ENCODE measurements at regions not wholly inside any gene's neighbourhood (a gene's known extent, or its start where the extent isn't known, plus 50 kb on each side); places are given as distances from the start of the nearest gene placed in this dataset.
"Not testable (repeated sequence)": the region's sequence is repeated elsewhere in the genome, so short reads cannot be mapped to it uniquely, and the experiment has no call there.

DNA sequence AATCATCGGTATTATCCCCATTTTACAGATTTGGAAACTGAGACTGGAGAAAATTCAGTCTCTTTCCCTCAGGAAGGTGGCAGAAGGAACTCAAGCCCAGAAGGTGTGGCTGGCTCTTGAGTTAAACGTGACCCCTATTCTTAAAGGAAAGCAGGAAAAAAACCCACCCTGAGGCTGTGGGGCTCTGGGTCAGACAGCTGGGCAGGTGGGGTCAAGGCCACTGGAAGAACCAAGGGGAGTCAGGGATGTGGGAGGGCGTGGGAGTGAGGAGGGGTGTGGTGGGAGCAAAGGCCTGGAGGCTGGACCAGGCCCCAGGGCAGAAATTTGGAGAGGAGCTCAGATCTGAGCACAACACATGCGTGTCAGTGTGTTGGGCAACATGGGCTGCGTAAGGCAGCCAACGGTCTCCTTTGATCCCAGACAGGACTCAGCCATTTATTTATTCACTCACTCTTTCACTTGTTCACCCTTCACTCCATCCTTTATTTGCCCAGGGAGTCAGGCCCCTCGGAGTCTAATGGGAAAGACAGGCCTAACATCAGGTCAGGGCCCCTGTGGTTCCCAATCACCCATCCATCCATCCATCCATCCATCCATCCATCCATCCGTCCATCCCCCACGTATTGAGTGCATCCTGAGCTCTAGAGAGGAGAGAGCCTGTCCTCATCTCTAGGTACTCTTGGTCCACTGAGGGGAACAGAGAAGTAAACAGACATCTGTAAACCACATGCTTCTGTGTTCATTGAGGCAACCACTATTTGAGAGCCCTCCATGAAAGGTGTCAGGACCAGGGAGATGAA lies 165.0 kb downstream of the VEGFA start:
- no peak for DNase-seq

DNA sequence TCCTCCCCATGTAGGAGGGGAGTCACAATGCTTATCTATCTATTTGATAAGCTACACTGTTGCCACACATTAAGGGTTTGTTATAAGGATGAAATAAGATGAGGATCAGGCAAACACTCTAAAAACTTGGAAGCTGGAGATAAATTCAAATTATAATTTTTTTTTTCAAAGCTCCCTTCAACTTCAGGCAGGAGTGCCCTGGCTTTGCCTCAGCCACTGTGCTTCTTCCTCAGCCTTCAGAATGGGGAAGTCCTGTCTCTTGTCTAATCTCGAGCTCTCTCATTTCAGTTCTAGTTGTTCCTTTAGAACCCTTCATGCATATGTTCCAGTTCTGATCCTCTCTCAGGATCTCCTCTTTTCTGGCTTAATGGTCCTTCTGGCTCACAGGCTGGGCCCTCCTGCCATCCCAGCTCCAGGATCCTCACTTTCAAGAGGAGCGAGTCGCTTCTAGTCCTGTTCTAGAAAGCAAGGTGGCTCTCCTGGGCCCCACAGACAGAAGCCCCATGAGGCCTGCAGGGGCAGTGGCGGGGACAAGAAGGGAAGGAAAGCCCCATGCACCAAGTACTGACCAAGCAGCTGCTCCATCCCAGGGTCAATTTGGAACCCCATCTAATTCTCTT lies 164.3 kb downstream of the VEGFA start:
- DNase-seq = no peak

DNA sequence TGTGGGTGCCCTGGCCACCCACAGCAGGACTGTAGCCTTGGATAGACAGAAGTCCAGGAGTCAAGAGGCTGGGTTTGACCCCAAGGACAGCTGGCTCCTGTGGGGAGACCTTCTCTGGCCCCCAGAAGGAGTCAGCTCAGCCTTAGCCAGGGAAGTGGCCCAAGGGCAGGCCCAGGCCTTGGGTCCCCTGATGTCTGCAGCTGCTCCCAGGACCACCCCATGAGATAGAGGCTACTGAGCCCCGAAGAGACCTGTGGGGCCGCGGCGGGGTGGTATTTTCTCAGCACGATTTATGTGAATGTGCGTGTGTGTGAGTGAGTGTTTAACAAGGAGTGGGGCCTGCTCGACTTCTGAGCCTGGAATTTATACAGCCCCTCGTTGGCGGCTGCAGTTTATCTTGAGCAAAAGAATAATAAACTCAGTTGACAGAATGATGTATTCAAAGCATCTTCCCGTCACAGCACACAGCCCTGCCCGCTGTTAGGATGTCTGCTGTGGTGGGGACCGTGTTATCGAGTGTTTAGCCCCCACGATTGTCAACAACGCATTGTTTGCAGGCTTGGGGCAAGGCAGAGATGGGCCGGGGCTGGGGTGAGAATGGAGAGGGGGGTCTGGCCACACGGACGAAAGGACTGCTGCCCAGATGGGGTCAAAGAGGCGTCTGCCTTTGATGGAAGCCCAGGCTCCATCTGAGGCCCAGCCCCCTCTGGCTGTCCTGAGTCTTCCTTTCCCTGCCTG lies 163.3 kb downstream of the VEGFA start:
- peak; percentile 72 for DNase-seq

DNA sequence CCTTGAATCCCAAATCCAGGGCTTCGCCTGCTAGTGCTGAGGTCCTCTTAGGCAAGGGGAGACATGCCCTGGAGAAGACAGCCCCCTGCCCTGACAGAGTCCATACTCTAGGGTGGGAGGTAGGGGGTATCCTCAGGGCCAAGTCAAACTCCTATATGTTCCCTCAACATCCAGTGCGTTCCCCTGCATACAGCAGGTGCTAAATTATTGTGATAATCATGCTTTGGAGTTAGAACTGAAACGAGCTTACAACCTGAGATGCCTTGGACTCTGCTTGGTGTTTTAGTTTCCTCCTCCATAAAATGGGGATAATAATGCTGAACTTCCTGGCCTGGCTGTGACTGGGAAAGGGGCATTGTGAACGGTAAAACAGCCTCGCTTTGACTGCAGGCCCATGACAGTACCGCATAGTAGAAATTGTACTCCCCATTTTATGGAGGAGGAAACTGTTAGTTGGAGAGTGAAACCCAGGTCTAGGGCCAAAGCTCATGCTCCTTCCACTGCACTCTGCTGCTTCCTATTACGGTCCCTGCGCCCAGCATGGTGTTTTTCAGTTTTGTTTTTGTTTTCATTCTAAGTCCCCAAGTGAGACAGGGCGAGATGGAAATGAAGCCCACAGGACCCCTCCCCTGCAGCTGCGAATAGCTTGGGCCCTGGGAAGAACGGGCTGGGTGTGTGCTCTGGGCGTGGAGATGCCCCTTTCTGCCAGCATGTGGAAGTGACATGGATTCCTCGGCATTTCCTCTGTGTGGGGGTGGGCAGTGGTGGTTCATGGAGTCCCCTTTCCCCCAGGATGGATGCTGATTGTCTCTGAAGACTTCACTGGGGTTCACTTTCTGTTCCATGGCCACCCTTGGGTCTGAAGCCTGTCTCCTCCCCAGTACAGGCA lies 162.5 kb downstream of the VEGFA start:
- peak; percentile 69 for DNase-seq

DNA sequence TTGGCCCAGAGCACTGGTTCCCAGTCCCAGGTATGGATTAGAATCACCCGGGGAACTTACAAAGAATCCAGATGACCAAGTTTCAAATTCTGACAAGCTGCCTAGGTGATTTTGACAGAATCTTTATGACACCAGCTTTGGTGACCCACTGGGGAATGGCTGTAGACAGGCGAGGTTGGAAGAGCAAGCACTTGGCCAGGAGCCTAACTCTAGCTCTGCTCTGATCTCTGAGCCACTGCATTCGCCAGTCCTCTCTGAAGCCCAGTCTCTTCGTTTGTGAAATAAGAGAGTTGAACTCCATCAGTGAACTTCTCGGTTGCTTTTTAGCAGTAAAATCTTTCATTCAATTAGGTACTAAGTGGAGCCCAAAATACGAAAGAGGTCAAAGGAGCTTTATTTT lies 161.2 kb downstream of the VEGFA start:
- DNase-seq = no peak

DNA sequence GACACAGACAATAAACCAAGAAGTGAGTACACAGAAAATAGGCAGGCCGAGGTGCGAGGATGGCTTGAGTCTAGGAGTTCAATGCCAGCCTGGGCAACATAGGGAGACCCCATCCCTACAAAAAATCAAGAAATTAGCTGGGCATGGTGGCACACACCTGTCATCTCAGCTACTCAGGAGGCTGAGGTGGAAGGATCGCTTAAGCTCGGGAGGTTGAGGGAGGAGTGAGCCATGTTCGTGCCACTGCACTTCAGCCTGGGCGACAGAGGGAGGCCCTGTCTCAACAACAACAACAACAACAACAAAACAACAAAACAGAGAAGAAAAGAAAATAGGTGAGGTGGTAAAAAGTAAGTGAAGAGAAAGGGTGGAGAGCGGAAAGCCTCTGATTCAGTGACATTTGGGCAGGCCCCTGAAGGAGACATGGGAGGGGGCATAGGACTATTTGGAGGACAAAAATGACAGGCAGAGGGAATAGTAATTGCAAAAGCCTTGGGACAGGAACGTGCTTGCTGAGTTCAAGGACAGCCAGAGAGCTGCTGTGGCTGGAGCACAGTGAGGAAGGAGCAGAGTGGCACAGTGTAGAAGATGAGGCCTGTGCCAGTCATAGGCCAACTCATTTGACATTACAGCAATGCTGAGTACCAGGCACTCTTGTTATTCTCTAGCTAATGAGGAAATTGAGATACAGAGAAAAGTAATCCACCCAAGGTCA lies 160.6 kb downstream of the VEGFA start:
- DNase-seq = no peak

DNA sequence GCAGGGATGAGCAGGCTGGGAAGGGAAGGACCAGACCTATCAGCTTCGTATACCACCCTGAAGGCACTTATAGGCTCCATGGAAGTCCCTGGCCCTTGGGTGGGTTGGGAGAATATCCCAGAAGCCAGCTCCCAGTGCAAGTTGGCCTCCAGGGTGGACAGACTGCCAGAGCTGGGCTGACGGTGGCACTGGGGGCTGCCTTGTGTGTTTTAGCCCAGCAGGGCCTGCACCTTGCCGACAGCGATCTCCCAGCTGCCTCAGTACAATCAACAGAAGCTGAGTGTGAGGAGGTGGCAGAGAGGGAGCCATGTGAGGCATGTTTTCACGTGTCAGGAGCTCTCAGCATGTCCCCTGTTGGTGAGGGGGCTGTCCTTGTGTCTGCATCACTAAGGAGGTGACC lies 159.5 kb downstream of the VEGFA start:
- DNase-seq = no peak

DNA sequence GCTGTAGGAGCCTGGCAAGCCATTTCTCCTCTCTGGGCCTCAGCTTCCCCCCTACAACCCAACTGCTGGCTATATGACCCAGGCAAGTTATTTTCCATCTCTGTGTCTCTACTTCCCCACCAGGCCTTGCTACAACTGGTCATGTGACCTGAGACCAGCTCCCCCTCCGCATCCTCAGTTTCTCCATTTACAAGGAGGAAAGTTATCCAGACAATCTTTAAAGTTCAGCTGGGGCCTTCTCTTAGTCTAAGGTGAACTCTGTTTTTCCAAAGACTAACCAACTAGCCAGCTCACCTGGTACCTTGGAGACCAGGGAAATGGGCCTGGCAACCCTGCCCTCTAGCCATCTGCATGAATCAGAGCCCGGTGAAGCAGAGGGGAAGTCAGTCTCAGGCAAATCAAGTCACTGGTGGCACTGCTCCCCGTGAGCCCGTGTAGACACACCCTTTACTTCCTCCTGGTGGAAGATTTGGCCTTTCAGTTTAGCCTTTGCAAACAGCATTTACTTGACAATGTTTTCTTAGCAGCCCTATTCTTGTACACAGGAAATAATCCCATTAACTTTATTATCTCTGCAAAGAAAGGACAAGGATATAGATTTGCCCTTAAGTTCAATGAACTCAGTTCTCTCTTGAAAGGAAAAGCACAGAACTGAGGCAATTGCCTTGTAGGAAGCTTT lies 157.7 kb downstream of the VEGFA start:
- DNase-seq = no peak

DNA sequence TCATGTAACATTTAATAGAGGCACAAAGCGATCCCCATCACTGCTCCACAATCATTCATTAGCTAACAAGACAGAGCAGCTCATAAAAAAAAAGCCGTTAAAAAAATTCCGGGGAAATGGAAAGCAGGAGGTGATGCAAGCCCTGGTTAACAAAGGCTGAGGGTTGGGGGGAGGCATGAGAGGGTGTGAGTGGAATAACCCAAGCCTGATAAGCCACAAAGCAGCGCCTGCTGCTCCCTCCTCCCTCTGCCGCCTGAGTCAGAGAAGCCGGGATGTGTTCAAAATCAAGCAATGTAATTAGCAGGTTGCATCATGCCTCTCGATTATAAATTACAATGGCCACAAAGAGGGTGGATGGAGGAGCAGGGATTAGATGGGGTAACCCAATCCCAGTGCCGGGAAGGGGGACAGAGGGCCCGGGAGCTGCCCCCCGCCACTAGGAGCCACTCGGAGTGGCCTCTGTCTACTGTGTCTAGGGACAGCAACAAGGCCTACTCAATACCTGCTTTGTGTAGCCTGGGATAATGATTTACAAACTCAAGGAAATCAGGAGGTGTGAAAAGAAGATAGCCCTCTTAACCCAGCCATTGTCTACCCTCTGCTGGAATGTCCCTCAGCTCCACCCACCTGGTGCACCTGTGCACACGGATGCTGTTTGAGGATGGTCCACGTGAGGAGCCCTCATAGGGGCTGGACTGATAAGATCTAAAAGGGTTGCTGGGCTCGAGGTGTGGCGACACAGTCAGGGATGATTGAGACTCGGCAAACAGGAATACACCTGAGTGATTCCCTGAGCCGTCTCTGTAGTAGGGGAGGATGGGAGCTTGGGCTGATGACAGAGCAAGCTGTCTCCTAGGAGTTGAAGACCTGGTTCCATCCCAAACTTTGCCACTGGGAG lies 156.9 kb downstream of the VEGFA start:
- peak; percentile 100 for DNase-seq

DNA sequence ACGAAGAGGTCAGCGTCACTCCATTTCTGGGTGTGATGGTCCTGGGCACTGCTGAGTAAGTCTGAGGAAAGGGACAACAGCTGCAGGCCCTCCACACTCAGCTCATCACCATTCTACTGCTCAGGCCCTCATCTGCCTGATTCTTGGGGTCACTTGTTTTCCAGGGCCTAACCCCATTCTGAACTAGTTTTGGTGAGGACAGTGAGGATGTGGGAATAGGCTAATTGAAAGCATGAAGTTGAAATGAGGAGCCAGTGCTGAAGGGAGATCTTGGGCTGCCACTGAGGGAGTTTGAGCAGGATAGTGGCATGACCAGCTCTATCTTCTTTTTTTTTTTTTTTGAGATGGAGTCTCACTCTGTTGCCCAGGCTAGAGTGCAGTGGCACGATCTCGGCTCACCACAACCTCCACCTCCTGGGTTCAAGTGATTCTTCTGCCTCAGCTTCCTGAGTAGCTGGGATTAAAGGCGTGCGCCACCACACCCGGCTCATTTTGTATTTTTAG lies 155.7 kb downstream of the VEGFA start:
- DNase-seq = not testable (repeated sequence)

DNA sequence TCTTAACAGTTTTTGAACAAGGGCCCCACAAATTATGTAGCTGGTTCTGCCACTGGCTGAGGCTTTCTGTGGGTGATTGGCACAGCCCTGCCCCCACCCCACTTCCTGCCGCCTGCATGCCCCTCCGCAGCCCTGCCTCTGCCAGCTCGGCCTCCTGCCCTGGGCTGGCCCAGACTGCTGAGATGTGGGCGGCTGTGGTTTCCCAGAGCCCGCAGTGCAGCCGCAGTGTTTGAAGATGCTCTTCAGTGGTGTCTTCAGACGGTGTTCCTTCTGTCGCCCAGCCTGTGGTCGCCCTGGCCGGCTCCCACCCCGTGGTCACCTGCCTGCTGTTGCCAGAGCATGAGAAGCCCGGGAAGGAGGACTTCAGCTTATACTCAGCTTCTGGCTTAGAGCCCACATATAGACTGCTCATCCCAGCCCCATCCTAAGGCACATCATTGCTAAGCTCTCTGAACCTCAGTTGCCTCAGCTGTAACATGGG lies 154.3 kb downstream of the VEGFA start:
- peak; percentile 50 for DNase-seq

DNA sequence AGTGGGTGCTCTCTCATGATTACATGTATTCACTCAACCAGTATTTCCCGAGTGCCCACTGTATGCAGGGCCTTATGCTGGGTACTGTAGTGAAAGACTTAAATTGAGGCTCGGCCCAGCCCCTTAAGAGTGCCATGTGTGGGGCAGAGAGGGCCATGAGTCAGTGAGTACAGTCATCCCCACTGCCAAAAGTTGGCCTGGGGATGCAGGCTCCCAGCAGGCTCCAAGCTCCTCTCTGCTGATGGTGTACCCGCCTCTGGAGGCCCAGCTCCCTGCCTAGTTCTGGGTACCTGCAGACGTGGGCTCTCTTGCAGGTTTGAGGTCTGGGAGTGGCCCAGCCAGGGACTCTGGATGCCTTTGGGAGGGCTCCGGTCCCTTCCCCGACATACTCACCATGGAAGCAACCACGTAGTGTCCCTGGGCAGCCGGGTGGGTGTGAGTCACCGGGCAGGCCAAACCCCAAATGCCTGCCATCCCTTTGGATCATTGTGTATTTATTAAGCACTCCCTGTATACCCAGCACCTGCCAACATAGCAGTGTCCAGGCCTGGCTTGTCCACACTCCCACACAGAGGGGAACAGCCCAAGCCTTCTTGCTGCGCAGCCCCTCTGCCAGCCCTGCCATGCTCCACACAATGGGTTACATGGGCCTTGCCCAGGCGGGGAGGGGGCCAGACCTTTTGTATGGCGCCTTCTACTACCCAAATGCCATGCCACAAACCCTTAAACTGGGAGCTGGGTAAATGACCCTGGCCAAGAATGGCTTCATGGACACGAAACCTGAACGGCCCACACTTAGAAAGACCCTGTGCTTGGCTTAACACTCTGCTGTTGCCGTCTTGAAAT lies 153.6 kb downstream of the VEGFA start:
- peak; percentile 74 for DNase-seq

DNA sequence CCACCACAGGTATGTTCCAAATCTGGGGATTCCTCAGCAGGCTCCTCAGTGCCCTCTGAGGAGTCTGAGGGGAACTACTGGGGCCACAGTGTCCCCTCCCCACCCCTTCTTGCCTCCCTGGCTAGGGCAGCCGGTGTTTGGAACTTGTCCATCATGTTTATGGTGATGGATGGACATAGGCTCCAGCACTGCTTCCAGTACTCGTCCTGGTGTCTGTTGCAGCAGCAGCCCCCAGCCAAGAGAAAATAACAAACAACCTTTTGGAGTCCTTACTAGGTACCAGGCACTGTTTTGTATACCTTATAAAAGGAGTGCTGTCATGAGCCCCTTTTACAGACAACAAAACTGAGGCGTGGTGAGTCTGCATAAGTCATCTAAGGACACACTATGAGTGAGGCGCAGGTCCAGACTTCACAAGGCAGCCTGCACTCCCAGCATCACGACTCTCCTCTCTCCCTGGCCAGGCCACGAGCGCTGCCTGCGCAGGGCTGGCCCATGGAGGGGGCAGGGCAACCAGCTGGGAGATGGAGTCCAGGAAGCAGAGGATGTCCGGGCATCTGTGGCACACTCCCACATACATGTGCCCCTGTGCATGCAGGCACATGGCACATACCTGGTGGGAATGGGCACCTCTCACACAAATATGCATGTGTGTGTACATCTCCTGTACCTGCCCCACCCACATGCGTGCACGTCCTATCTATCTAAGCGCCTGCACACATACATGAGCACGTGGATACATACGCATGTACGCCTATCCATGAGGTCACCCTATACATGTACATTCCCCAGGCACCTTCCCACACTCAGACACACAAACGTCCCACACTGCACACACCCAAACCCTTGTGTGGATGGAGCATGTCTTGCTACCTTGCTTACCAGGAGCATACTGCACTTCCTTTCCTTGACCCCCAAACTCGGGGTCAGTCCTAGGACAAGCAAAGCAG lies 152.7 kb downstream of the VEGFA start:
- no peak for DNase-seq

DNA sequence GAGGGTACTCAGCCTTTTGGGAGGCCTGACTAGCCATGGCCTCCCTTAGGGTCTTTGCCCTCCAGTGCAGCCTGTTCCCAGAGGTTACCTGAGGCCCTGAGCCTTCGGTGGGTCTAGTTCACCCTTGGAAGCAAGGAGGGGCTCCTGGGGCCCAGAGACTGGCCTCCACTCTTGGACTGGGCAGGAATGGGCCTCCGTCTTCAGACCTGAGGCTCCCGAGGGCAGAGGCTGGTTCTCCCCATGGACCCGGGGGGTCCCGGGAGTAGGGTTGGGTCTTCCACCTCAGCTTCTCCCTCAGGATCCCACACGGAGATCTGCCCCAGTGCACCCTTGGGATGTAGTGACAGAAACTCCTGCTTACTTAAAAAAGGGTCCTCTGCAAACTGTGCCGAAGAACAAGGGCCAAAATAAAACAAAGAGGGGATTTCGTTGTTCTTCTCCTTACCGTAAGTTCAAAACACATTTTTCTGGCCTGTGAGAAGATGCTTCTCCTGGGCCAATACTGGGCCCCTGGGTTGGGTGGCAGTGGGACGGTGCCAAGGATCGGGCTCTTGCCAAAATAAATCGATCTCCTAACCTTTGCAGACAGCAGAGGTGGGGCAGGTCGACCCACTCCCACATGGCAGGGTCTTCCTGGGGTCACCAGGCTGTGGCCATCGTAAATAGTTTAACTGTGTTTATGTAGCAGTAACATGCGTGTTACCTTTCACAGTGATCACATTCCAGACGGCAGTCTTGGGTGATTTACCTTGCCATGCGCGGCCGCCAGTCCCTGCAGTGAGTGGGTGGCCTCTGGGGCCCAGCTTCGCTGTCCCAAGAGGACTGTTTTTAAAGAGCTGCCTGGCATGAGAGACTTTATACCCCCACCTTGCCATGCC lies 151.8 kb downstream of the VEGFA start:
- no peak for DNase-seq

DNA sequence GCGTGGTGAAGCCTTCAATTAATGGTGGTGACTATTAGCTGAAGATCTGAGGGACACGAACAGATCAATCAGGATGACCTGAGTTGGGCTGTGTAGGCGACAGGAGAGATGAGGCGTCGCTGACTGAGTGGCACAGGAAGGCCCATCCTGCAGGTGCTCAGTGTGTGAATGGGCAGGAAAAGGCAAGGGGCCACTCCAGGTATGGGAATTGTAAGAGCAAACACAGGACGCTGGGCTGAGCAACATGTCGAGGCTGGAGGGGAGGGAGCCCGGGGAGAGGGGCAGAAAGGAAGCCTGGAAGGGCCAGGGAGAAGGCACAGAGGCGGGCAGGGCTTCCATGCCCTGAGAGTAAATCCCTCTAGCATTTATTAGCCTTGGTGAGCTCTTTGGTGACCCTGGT lies 151.0 kb downstream of the VEGFA start:
- DNase-seq = no peak

DNA sequence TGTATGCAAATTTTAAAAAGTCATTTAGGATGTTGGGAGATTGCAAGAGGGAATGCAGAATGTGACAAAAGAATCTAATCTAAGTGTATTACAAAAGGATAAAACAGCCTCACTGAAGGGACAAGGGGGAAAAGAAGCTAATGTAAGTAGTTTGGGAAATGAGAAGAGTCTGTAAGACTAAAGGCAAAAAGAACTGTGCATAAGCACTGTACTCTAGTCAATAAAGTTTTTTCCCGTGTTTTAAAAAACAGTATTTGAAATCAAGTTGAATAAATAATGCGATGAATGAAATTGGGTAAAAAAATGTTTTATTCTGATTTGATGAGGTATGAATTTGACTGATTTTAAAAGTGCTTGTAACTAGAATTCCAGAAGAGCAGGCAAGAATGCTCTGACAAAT lies 149.8 kb downstream of the VEGFA start:
- no peak for DNase-seq

Data from fibroblast of skin of scalp (primary cell).